ENCODE measurements at regions not wholly inside any gene's neighbourhood (a gene's known extent, or its start where the extent isn't known, plus 50 kb on each side); places are given as distances from the start of the nearest gene placed in this dataset.

GRCh38 chr3:94515983-94516382 lies 453.1 kb downstream of the NSUN3 start:
- no peak for DNase-seq (ENCODE audit: extremely low read depth, low read depth)
- no peak for TF ChIP-seq CTCF (IDR thresholded peaks at IDR 0.05; ENCODE audit: low read depth, low read length)

GRCh38 chr3:94520364-94520763 lies 457.5 kb downstream of the NSUN3 start:
- TF ChIP-seq CTCF (IDR thresholded peaks at IDR 0.05; ENCODE audit: low read depth, low read length), result no peak
- DNase-seq (ENCODE audit: extremely low read depth, low read depth), result no peak

GRCh38 chr3:94522488-94522887 lies 459.6 kb downstream of the NSUN3 start:
- DNase-seq (ENCODE audit: extremely low read depth, low read depth), result no peak
- TF ChIP-seq CTCF (IDR thresholded peaks at IDR 0.05; ENCODE audit: low read depth, low read length), result no peak

- DNase-seq (ENCODE audit: extremely low read depth, low read depth), result no peak
- no peak for TF ChIP-seq CTCF (IDR thresholded peaks at IDR 0.05; ENCODE audit: low read depth, low read length)
These were observed 461.4 kb downstream of the NSUN3 start for GRCh38 chr3:94524102-94524919.

GRCh38 chr3:94525043-94525442 lies 462.2 kb downstream of the NSUN3 start:
- no peak for DNase-seq (ENCODE audit: extremely low read depth, low read depth)
- TF ChIP-seq CTCF (IDR thresholded peaks at IDR 0.05; ENCODE audit: low read depth, low read length), result no peak

GRCh38 chr3:94529816-94530215 lies 467.0 kb downstream of the NSUN3 start:
- no peak for TF ChIP-seq CTCF (IDR thresholded peaks at IDR 0.05; ENCODE audit: low read depth, low read length)
- DNase-seq (ENCODE audit: extremely low read depth, low read depth), result no peak

- TF ChIP-seq CTCF (IDR thresholded peaks at IDR 0.05; ENCODE audit: low read depth, low read length), result no peak
- no peak for DNase-seq (ENCODE audit: extremely low read depth, low read depth)
These were observed 470.1 kb downstream of the NSUN3 start for GRCh38 chr3:94532951-94533350.

Measured in AG09319 (cell line).